SJCRH30 (cell line): ENCODE measurements at regions not wholly inside any gene's neighbourhood (a gene's known extent, or its start where the extent isn't known, plus 50 kb on each side); places are given as distances from the start of the nearest gene placed in this dataset.
A peak's percentile ranks its signal among the peaks of the same experiment; 100 is the strongest.
"Not testable (repeated sequence)": the region's sequence is repeated elsewhere in the genome, so short reads cannot be mapped to it uniquely, and the experiment has no call there.

Experiments used
- DNase-seq, 2 experiments: peaks; one replicate each; pipeline ENCODE4 v3.0.0-alpha.2; 2015 to 2020
- H3K27ac ChIP-seq: fragments of 250-450 bp; sonication (Bioruptor Pico); 2 replicates; pipeline ENCODE4 v1.5.1; 2020; ENCODE audit warnings: mild to moderate bottlenecking, moderate library complexity
- H3K27me3 ChIP-seq: fragments of 250-450 bp; sonication (Bioruptor Pico); 2 replicates; pipeline ENCODE4 v1.5.1; 2020; ENCODE audit warnings: mild to moderate bottlenecking, moderate library complexity
- H3K36me3 ChIP-seq: fragments of 250-450 bp; sonication (Bioruptor Pico); 2 replicates; pipeline ENCODE4 v1.5.1; 2020; ENCODE audit warnings: mild to moderate bottlenecking, moderate library complexity
- H3K4me1 ChIP-seq: fragments of 250-450 bp; sonication (Bioruptor Pico); 2 replicates; pipeline ENCODE4 v1.5.1; 2020; ENCODE audit warnings: mild to moderate bottlenecking, moderate library complexity
- H3K4me3 ChIP-seq: fragments of 250-450 bp; sonication (Bioruptor Pico); 2 replicates; pipeline ENCODE4 v1.5.1; 2020; ENCODE audit warnings: mild to moderate bottlenecking, moderate library complexity
- H3K9me3 ChIP-seq: fragments of 250-450 bp; sonication (Bioruptor Pico); replicated peaks from 2 replicates; pipeline ENCODE4 v1.5.1; 2020; ENCODE audit warnings: mild to moderate bottlenecking, moderate library complexity

- not testable (repeated sequence) for H3K9me3 ChIP-seq, H3K36me3 ChIP-seq, H3K27ac ChIP-seq, H3K4me1 ChIP-seq, DNase-seq, H3K27me3 ChIP-seq, H3K4me3 ChIP-seq
Observed at GRCh38 chrX:153266140-153266539, 55.4 kb downstream of the PNMA6F start.

- not testable (repeated sequence) for H3K4me3 ChIP-seq, H3K36me3 ChIP-seq, DNase-seq, H3K27ac ChIP-seq, H3K9me3 ChIP-seq, H3K27me3 ChIP-seq, H3K4me1 ChIP-seq
Observed at GRCh38 chrX:153260468-153260867, 61.1 kb downstream of the PNMA6F start.

GRCh38 chrX:153253239-153253638 lies 68.3 kb downstream of the PNMA6F start:
- not testable (repeated sequence) for H3K4me1 ChIP-seq, H3K27me3 ChIP-seq, DNase-seq, H3K27ac ChIP-seq, H3K4me3 ChIP-seq, H3K36me3 ChIP-seq, H3K9me3 ChIP-seq

GRCh38 chrX:153252378-153253129 lies 69.0 kb downstream of the PNMA6F start:
- not testable (repeated sequence) for H3K9me3 ChIP-seq, H3K27me3 ChIP-seq, H3K4me3 ChIP-seq, H3K27ac ChIP-seq, H3K36me3 ChIP-seq, H3K4me1 ChIP-seq, DNase-seq

GRCh38 chrX:153251952-153252351 lies 69.6 kb downstream of the PNMA6F start:
- not testable (repeated sequence) for H3K4me3 ChIP-seq, H3K36me3 ChIP-seq, DNase-seq, H3K4me1 ChIP-seq, H3K27ac ChIP-seq, H3K27me3 ChIP-seq, H3K9me3 ChIP-seq

- H3K4me1 ChIP-seq, H3K27me3 ChIP-seq, DNase-seq, H3K4me3 ChIP-seq, H3K27ac ChIP-seq, H3K9me3 ChIP-seq, H3K36me3 ChIP-seq: not testable (repeated sequence)
Observed at GRCh38 chrX:153250762-153251161, 70.8 kb downstream of the PNMA6F start.

- no peaks in the 10 kb centered on the region for H3K27me3 ChIP-seq
- H3K36me3 ChIP-seq: no peaks in the 10 kb centered on the region
- H3K4me1 ChIP-seq: no peaks in the 10 kb centered on the region
- no peak overlapping the region for H3K27ac ChIP-seq
- H3K4me3 ChIP-seq: no peak overlapping the region
- peak in 1 of 2 experiments; percentile 9 for DNase-seq
- no peaks in the 10 kb centered on the region for H3K9me3 ChIP-seq
Observed at GRCh38 chrX:153245288-153245731, 66.2 kb downstream of the MAGEA1 start.

- no peak for DNase-seq
- no peak overlapping the region for H3K4me3 ChIP-seq
- H3K4me1 ChIP-seq: no peaks in the 10 kb centered on the region
- no peaks in the 10 kb centered on the region for H3K27me3 ChIP-seq
- no peak overlapping the region for H3K27ac ChIP-seq
- H3K36me3 ChIP-seq: no peaks in the 10 kb centered on the region
- H3K9me3 ChIP-seq: no peaks in the 10 kb centered on the region
Observed at GRCh38 chrX:153244767-153245166, 65.7 kb downstream of the MAGEA1 start.

GRCh38 chrX:153238361-153238760 lies 59.3 kb downstream of the MAGEA1 start:
- Histone ChIP-seq H3K4me3 (no peak overlapping the region), H3K4me1 (no peaks in the 10 kb centered on the region), H3K27me3 (no peaks in the 10 kb centered on the region), H3K36me3 (no peaks in the 10 kb centered on the region), H3K27ac (no peak overlapping the region), H3K9me3 (no peaks in the 10 kb centered on the region)
- DNase-seq: no peak
